DMS53 treated with DMSO at 0.1 percent for 48 hours (cell line): ENCODE measurements at regions not wholly inside any gene's neighbourhood (a gene's known extent, or its start where the extent isn't known, plus 50 kb on each side); places are given as distances from the start of the nearest gene placed in this dataset.
"Not testable (repeated sequence)": the region's sequence is repeated elsewhere in the genome, so short reads cannot be mapped to it uniquely, and the experiment has no call there.

Source experiments
- DNase-seq: peaks from one replicate; lab custom pipeline; 2025; ENCODE audit not compliant: unreplicated experiment; lab: John Stamatoyannopoulos, UW

GRCh38 chr1:88562991-88563390 lies 121.1 kb upstream of the PKN2 start:
- no peak for DNase-seq

DNA sequence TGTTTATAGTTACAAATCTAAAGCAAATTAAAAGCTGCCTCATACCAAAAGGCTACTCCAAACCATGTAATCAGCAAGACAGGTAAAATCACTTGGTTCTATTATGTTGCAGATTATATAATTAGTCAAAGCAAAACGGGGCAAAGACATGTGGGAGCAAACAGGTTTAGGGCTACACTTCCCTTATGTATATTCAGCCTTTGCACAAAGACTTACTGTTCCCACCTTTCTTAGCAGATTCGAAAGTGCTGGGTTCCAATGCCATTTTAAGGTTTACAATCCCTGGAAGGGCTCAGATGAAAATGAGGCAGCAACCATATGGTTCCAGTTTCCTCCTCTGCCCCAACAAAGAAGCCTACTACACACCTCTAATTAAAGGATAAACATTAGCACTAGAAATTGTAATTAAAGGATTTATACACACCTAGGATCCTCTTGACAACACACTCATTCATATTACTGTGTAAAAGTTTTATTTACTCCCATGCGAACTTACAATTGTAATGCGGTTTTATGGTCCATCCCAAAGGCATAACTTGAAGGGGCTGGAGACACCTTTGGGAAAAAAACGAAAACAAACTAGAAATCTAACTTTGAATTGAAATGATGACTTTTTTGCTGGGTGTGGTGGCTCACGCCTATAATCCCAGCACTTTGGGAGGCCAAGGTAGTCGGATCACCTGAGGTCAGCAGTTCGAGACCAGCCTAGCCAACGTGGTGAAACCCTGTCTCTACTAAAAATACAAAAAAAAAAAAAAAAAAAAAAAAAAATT lies 117.3 kb upstream of the PKN2 start:
- DNase-seq: no peak

- DNase-seq: no peak
Measured at GRCh38 chr1:88571506-88571905, 112.6 kb upstream of the PKN2 start.

DNA sequence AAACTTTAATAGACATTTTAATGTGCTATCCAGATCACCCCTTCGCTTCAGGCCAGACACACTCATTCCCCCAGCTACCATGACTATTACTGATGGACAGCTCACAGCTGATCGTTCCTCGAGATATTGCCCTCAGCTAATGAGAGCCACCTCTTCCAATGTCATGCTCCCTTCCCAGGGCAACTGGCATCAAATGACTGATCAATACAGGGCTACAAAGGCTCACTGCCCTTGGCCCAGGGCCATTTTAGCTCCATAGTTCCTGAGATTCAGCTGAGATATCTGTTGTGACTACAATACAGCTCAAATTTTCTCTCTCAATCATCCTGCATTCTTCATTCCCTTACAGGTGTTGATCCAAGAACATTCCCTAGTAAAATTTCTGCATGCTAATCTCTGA lies 104.5 kb upstream of the PKN2 start:
- no peak for DNase-seq

DNA sequence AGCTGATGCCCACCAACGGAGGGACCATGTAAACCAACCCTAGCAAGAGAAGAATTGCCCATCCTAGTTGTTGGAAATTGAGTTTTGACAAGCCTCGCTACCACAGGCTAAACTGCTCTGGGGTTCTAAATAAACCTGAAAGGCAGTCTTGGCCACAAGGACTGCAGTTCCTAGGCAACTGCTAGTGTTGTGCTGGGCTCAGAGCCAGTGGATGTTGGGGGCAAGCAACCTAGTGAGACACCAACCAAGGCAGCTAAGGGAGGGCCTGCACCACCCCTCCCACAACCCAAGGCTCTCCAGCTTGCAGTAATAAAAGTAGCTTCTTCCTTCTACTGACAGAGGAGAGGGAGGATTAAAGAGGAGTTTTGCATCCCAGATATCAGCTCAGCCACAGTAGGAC lies 102.4 kb upstream of the PKN2 start:
- no peak for DNase-seq

GRCh38 chr1:88593358-88593757 lies 90.7 kb upstream of the PKN2 start:
- no peak for DNase-seq

GRCh38 chr1:88595355-88596002 lies 88.6 kb upstream of the PKN2 start:
- peak; percentile 35 for DNase-seq

DNA sequence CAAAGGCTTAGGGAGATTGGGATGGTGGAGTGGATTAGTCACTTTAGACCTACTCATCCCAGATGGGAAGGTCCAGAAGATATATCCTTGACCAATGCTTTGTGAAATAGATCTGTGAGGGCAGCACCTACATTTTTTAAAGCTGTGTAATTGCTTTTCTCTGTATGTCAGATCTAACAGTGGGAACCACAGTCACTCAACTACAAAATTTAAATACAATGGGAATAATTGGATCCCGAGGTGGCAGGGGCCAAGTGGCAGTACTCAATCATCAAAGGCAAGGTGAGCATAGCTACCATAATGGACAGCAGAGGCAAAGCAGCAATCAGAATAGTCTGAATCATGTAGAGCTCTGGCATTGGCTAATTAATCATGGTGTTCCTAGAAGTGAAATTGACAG lies 86.1 kb upstream of the PKN2 start:
- not testable (repeated sequence) for DNase-seq

GRCh38 chr1:88608139-88608943 lies 75.7 kb upstream of the PKN2 start:
- peak; percentile 83 for DNase-seq

- DNase-seq: peak; percentile 97
Measured at GRCh38 chr1:88609051-88609450, 75.0 kb upstream of the PKN2 start.

DNA sequence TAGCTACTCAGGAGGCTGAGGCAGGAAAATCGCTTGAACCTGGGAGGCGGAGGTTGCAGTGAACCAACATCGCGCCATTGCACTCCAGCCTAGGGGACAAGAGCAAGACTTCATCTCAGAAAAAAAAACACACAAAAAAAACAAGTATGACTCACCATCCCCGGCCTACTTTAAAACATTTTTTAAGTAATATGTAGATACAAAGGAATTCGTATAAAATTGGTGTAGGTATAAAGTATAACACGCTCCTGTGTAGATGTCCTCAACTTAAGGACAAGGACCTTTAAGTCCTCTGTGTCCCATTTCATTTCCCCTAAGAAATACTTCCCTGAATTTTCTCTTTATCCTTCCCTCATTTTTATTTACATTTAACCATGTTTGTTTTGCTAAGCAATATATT lies 73.4 kb upstream of the PKN2 start:
- DNase-seq: no peak

- peak; percentile 94 for DNase-seq
Measured at GRCh38 chr1:88612292-88612691, 71.8 kb upstream of the PKN2 start.

DNA sequence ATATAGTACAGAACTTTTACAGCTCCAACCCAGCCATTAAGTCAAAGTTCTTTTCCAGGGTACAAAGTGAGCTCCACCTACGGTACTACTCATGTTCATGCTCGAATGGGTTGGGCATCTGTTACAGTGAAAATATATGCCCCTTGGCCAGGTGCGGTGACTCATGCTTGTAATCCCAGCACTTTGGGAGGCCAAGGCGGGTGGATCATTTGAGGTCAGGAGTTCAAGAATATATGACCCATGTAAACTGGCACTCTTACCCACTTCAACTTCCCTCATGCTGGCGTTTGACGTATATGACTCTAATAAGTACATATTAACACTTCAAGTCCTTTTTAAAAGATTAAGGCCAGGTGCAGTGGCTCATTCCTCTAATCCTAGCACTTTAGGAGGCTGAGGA lies 71.3 kb upstream of the PKN2 start:
- peak; percentile 100 for DNase-seq

DNA sequence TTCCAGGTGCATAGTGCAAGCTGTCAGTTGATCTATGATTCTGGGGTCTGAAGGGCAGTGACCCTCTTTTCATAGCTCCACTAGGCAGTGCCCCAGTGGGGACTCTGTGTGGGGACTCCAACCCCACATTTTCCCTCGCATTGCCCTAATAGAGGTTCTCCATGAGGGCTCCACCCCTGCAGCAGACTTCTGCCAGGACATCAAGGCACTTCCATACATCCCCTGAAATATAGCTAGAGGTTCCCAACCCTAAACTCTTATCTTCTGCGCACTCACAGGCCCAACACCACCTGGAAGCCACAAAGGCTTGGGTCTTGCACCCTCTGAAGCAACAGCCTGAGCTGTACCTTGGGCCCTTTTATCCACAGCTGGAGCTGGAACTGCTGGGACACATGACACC lies 65.7 kb upstream of the PKN2 start:
- DNase-seq: no peak

GRCh38 chr1:88623101-88623500 lies 61.0 kb upstream of the PKN2 start:
- not testable (repeated sequence) for DNase-seq
